Amniotic stem cell (primary cell): ENCODE measurements at regions not wholly inside any gene's neighbourhood (a gene's known extent, or its start where the extent isn't known, plus 50 kb on each side); places are given as distances from the start of the nearest gene placed in this dataset.
"Not testable (repeated sequence)": the region's sequence is repeated elsewhere in the genome, so short reads cannot be mapped to it uniquely, and the experiment has no call there.

ENCODE experiments used
- DNase-seq: peaks from one replicate; lab custom pipeline; 2025; lab: John Stamatoyannopoulos, UW

DNA sequence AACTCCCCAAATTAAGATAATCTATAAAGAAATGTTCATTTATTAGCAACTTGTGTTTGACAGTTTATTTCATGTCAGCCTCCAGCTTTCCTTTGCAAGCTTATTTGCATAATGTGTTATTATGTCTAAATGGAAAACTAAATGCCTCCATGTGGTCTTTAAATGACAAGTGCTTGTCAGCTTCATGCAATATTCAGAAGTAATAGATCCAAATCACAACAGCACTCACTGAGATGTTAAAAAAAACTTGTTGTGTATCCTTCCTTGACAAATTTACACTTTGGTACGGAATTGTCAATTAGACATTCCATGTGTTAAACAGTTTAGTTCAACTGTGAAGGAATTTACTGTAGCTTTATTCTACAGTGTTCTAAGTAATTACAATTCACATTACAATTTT lies 124.4 kb upstream of the PTBP2 start:
- no peak for DNase-seq

DNA sequence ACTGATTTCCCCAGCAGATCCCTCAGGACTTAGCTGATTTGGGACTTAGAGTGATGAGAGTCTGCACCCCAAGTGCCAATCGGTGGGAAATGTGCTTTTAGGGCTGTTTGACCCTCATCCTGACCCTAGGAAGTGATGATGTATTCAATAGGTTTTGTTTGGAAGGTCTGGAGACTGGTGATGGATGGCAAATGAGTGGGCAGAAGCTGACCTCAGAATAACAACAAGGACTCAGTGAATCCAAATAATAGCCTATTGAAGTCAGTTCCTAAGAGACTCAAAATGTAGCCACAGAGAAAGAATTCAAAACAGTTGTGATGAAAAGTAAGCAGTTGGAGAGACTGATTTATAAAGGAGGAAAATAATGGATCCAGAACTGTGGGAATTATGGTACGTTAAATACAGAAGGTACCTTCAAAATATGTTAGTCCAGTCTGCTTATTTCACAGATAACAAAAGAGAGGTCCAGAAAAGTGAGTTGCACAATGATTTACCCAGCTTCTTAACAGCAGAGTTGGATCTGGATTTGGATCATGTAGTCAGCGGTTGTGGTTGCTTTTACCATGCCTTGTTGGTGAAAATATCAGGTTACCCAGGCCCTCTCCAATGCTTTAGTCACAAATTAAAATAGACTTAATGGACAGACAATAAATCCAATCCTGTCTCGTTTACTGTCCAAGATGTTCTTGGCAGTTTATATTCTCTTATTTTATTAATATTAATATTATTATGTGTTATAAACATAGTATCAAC lies 123.0 kb upstream of the PTBP2 start:
- no peak for DNase-seq

DNA sequence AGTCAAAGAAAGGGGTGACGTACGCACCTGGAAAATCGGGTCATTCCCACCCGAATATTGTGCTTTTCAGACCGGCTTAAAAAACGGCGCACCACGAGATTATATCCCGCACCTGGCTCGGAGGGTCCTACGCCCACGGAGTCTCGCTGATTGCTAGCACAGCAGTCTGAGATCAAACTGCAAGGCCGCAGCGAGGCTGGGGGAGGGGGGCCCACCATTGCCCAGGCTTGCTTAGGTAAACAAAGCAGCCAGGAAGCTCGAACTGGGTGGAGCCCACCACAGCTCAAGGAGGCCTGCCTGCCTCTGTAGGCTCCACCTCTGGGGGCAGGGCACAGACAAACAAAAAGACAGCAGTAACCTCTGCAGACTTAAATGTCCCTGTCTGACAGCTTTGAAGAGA lies 117.0 kb upstream of the PTBP2 start:
- not testable (repeated sequence) for DNase-seq

DNA sequence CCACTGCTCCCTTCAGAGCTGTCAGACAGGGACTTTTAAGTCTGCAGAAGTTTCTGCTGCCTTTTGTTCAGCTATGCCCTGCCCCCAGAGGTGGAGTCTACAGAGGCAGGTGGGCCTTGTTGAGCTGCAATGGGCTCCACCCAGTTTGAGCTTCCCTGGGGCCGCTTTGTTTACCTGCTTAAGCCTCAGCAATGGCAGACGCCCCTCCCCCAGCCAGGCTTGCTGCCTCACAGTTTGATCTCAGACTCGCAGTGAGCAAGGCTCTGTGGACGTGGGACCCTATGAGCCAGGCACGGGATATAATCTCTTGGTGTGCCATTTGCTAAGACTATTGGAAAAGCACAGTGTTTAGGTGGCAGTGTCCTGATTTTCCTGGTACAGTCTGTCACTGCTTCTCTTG lies 104.2 kb upstream of the PTBP2 start:
- not testable (repeated sequence) for DNase-seq

DNA sequence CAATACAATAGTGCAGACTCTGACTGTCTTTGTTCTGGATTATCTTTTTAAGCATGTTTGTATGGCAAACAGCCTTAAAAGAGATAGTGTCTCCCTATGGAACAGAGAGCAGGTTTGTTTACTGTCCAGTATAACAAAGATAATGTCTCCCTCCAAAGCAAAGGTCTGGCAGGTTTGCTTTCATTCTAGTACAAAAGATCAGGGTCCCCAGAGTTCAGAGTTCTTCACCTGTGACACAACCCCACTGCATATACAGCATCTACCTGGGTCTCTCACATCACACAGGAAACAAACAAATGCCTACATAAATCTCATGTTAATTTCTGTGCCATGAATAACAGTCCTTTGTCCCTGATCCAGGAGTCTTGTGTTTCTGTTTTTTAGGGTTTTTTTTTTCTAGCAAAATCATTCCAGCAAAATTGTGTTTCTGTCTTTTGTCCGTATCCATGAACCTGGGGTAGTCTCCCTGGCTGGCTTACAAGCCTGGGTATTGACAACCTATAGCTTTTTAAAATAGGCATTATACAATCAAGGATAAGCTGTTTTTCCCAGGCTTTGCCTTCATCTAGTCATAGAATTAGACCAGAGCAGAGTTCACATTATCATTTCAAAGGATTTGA lies 89.4 kb upstream of the PTBP2 start:
- no peak for DNase-seq

DNA sequence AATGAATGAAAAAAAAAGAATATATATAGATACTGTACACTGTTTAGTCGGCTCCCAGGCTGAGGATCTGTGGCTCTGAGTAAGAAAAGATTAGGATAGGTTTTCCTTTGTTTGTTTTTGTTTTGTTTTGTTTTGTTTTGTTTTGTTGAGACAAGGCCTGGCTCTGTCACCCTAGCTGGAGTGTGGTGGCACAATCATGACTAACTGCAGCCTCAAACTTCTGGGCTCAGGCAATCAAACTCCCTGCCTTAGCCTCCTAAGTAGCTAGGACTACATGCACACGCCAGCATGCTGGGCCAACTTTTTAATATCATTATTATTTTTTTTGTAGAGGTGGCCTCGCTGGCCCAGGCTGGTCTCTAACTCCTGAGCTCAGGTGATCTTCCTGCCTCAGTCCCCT lies 87.9 kb upstream of the PTBP2 start:
- DNase-seq, result no peak

DNA sequence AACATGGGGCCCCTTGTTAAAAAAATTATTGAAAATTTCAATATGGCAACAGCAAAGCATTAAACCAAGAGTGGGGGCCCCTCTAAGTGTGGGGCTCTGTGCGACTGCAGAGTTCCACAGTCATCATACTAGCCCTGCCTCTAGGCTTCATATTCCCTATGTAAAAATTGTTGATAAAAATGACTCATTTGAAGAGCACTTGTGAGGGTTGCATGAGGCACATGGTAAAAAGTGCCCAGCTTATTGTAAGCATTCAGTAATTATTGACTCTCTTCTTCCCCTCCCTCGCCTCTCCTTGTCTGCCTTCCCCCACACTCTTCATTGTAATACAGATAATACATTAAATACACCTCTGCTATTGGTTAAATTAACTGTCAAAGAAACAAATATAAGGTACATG lies 86.7 kb upstream of the PTBP2 start:
- no peak for DNase-seq

DNA sequence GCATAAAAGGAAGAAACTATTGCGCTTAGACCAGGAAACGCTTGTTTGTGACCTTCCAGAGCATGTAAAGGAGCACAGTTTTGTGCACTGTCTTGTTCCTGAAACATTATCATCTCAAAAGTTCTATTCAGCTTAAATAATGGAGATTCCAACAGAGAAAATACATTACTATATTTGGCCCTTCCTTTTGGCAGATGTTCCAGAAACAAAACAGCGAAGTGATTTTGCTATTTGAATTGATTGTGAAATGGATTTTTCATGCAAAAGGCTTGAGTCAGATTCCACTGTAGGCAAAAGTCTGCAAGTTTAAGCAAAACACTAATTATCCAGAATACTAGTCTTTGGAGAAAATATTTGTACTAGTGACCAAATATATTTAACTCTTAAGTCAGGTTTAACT lies 80.3 kb upstream of the PTBP2 start:
- no peak for DNase-seq

DNA sequence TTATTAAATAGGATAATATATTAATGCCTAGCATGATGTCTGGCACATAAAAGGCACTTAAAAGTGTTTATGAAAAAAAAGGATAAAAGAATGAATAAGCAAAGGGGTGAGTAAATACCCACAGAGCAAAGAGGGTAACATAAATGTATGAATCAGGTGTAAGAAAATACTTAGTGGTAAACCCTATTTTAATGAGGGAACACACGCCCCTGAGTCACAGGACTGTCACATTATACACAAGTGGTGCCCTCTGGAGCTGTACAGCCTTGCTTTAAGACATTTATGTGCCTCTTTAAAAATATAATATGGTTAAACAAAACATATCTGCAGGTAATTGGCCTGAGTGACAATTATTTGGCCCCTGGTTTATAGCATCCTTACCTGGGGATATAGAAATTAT lies 78.1 kb upstream of the PTBP2 start:
- no peak for DNase-seq

DNA sequence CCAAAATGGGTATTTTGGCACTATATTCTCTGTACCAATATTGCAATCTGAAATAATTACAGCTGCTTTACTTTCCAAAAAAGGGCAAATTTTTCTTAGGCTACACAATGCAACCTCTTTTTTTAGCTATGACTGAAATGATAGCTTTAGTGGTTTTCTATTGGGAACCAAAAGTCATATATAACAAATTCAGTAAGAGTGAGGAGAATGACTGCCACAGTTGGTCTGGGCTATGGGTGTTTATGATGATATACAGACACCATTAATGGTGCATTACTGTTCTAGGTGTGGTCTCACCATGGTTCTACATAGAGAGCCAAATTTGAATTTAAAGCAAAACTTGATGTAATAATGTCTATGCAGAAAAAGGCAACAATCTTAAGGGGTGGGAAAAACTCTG lies 72.3 kb upstream of the PTBP2 start:
- DNase-seq, result no peak

DNA sequence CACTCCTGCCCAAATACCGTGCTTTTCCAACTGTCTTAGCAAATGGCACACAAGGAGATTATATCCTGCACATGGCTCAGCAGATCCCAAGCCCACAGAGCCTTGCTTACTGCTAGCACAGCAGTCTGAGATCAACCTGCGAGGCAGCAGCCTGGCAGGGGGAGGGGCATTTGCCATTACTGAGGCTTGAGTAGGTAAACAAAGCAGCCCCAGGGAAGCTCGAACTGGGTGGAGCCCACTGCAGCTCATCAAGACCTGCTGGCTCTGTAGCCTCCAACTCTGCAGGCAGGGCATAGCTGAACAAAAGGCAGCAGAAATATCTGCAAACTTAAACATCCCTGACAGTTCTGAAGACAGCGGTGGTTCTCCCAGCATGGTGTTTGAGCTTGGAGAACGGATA lies 70.1 kb upstream of the PTBP2 start:
- no peak for DNase-seq

DNA sequence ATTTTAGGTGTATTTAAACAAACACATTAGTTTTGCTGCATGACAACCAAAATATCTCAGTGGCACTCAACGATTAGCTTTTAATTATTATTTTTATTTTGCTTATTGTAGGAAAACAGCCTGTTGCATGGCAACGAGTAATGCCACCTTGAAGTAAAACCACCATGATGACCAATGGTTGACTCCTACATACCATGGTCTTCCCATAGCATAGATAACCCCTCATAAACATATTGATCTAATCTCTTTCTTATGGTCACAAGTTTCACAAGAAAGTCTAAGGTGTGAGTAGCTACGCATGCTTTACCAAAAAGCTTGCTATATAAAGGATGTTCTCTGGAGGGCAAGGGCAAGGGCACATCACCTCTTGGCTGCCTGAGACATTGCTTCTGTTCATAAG lies 61.5 kb upstream of the PTBP2 start:
- no peak for DNase-seq

DNA sequence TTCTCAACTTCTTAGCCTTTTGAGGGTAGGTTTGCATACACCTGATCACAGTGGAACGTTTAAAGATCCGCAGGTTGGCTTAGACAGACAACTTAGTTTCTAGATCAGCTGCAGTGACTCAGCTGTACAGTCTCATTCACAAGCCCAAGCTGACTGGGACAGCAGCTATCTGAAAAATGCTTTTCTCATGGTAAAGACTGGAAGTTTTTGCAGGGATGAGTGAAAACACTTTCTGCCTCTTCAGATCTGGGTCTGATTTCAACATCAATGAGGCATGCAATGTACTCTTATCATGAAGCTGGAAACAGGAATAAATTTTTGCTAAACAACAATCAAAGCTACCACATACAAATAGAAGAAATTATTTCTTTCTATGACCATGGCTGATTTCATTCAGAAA lies 61.1 kb upstream of the PTBP2 start:
- DNase-seq, result peak; percentile 24
